ENCODE measurements at regions not wholly inside any gene's neighbourhood (a gene's known extent, or its start where the extent isn't known, plus 50 kb on each side); places are given as distances from the start of the nearest gene placed in this dataset.

DNA sequence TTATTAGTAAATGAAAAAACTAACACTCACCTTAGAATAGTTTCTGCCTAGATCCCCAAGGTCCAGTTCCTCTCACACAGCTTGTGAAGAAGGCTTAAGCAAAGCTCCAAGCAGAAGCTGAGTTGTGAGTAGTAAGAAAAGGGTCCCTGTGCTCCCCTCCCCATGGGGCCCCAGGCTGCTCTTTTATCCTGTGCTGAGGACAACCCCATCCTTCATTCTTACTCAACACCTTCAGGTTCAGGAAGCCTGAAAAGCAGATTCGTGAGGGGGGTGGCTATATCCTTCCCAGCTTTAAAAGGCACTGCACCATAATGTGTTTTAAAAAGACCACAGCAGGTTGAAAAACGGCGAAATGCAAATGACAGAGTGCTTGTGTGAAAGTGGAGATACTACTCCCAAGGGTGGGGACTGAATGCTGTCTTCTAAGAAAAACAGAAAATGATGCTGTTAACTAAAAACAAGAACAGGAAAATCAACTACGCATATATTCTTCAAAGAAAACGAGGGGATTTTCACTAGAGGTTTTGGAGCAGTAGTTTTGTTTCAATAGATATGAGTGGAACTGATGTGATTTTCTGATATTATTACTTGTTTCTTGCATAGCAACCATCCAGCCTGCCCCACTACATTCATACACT, 182.7 kb downstream of the KTN1 start:
- Histone ChIP-seq H3K36me3 (no peaks in the 10 kb centered on the region), H3K4me1 (no peaks in the 10 kb centered on the region), H3K4me3 (no peak overlapping the region), H3K9me3 (no peaks in the 10 kb centered on the region), H3K27ac (replicated peaks in 1 of 4) (no peak overlapping the region), H3K27me3 (no peaks in the 10 kb centered on the region)
- no peak for DNase-seq (ENCODE audit: extremely low spot score)
- TF ChIP-seq EP300 (IDR thresholded peaks at IDR 0.05) (no peak), POLR2A (IDR thresholded peaks at IDR 0.05; ENCODE audit: low read depth) (no peak), CTCF (IDR thresholded peaks at IDR 0.05) (no peak), POLR2AphosphoS5 (IDR thresholded peaks at IDR 0.05) (no peak)
- 77% methylated on average over 5 of the region's 5 CpGs for WGBS
- intact Hi-C loops (cut with DNase I), result no loop called here

- Histone ChIP-seq H3K4me1 (no peaks in the 10 kb centered on the region), H3K9me3 (no peaks in the 10 kb centered on the region), H3K27me3 (no peaks in the 10 kb centered on the region), H3K36me3 (no peaks in the 10 kb centered on the region), H3K27ac (replicated peaks in 1 of 4) (no peak overlapping the region), H3K4me3 (no peak overlapping the region)
- no peak for DNase-seq (ENCODE audit: extremely low spot score)
- TF ChIP-seq POLR2A (IDR thresholded peaks at IDR 0.05; ENCODE audit: low read depth), result no peak
- TF ChIP-seq POLR2AphosphoS5 (IDR thresholded peaks at IDR 0.05), result no peak
- TF ChIP-seq CTCF (IDR thresholded peaks at IDR 0.05), result no peak
- WGBS, result 74% methylated on average over 1 of the region's 1 CpG
- intact Hi-C loops (cut with DNase I), result no loop called here
These were observed 184.8 kb downstream of the KTN1 start for GRCh38 chr14:55764784-55765183.

- no peak for DNase-seq (ENCODE audit: extremely low spot score)
- Histone ChIP-seq H3K4me1 (no peaks in the 10 kb centered on the region), H3K36me3 (no peaks in the 10 kb centered on the region), H3K27me3 (no peaks in the 10 kb centered on the region), H3K4me3 (no peak overlapping the region), H3K9me3 (no peaks in the 10 kb centered on the region), H3K27ac (replicated peaks in 1 of 4) (no peak overlapping the region)
- WGBS, result 99% methylated on average over 17 of the region's 22 CpGs
- no peak for TF ChIP-seq EP300 (IDR thresholded peaks at IDR 0.05)
- TF ChIP-seq POLR2A (IDR thresholded peaks at IDR 0.05; ENCODE audit: low read depth), result no peak
- TF ChIP-seq CTCF (IDR thresholded peaks at IDR 0.05), result no peak
- no peak for TF ChIP-seq POLR2AphosphoS5 (IDR thresholded peaks at IDR 0.05)
- intact Hi-C loops (cut with DNase I), result no loop called here
These were observed 186.1 kb downstream of the KTN1 start for GRCh38 chr14:55766071-55766470.

- H3K27ac ChIP-seq (replicated peaks in 1 of 4), result no peak overlapping the region
- 87% methylated on average over 2 of the region's 2 CpGs for WGBS
- H3K4me1 ChIP-seq, result no peaks in the 10 kb centered on the region
- H3K4me3 ChIP-seq, result no peak overlapping the region
- intact Hi-C loops (cut with DNase I), result no loop called here
- H3K9me3 ChIP-seq, result no peaks in the 10 kb centered on the region
- no peaks in the 10 kb centered on the region for H3K27me3 ChIP-seq
- TF ChIP-seq CTCF (IDR thresholded peaks at IDR 0.05) (no peak), EP300 (IDR thresholded peaks at IDR 0.05) (no peak), POLR2AphosphoS5 (IDR thresholded peaks at IDR 0.05) (no peak), POLR2A (IDR thresholded peaks at IDR 0.05; ENCODE audit: low read depth) (no peak)
- no peaks in the 10 kb centered on the region for H3K36me3 ChIP-seq
- DNase-seq (ENCODE audit: extremely low spot score), result no peak
These were observed 187.3 kb downstream of the KTN1 start for GRCh38 chr14:55767286-55767685.

DNA sequence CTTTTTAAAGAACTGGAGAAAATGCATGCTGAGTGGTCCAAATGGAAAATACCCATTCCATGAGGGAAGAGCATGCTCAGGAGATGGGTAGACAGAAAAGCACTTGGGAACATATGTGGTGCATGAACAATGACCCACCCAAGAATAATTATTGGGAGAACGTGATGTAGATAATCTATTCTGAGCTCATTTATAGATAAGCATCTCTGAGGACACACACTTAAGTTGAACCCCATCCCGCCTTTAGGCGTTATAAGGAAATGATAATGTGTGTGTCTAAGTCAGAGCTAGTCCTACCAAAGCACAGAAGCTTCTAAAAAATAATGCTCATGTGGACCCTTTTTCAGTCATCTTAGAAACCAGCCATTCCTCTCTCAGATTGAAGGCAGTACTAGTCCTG, 189.9 kb downstream of the KTN1 start:
- Histone ChIP-seq H3K4me1 (no peaks in the 10 kb centered on the region), H3K36me3 (no peaks in the 10 kb centered on the region)

More for the DNA sequence above, 189.9 kb downstream of the KTN1 start:
- H3K4me3 ChIP-seq, result no peak overlapping the region
- H3K27me3 ChIP-seq, result no peaks in the 10 kb centered on the region
- no peak overlapping the region for H3K27ac ChIP-seq (replicated peaks in 1 of 4)
- DNase-seq (ENCODE audit: extremely low spot score), result no peak
- no peaks in the 10 kb centered on the region for H3K9me3 ChIP-seq
- intact Hi-C loops (cut with DNase I), result no loop called here
- 60% methylated on average over 3 of the region's 3 CpGs for WGBS
- no peak for TF ChIP-seq POLR2A (IDR thresholded peaks at IDR 0.05; ENCODE audit: low read depth)
- TF ChIP-seq CTCF (IDR thresholded peaks at IDR 0.05), result no peak
- TF ChIP-seq EP300 (IDR thresholded peaks at IDR 0.05), result no peak
- no peak for TF ChIP-seq POLR2AphosphoS5 (IDR thresholded peaks at IDR 0.05)
